ENCODE measurements at regions not wholly inside any gene's neighbourhood (a gene's known extent, or its start where the extent isn't known, plus 50 kb on each side); places are given as distances from the start of the nearest gene placed in this dataset.
"Not testable (repeated sequence)": the region's sequence is repeated elsewhere in the genome, so short reads cannot be mapped to it uniquely, and the experiment has no call there.

DNA sequence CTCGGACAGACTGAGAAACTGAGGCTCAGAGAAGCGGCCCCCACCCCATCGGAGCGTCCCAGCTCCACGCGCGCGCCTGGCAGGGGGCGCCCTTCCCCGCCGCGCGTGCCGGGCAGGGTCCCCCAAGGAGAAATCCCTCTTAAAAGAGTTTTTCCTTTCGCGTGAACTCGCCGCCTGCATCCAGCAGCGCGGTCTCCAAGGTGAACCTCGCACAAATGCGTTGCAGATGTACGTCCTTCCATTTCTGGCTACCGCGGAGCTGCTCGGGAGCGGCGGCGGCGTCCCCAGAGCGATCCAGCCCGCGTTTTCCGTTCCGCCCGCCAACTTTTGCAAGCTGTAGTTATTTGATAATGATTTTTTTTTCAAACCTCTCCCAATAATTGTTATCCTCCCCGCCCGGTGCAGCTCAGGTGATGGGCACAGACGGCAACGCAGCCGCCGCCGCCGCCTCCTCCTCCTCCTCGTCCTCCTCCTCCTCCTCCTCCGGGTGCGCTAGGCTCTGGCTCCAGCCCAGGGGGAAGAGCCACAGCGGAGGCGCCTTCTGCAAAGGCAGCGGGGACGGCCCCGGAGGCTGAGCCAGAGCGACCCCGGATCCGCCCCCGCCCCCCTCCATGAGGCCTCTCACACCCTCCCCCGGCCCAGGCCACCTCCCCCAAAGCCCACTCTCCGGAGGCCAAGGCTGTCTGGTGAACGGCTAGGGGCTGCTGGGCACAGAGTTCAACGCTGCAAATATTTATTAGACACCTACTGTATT lies 74.0 kb upstream of the CUX1 start:
- DNase-seq (ENCODE audit: low read depth in 2 of 2) = peak; percentile 19 to 45

DNA sequence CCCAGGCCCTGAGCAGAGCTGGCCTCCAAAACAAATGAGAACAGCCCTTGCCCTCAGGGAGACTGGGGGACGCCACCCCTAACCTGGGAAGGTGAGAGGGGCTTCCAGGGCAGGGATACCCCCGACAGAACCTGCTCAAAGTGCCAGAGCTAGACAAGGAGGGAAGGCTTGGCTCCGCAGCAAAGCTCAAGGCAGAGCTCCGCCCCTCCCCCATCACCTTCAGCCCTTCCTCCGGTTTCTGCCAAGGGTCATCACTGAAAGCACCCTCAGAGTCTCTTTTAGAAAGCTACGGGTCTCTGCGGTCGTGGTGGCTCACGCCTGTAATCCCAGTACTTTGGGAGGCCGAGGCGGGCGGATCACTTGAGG lies 73.4 kb upstream of the CUX1 start:
- DNase-seq (ENCODE audit: low read depth in 2 of 2) = no peak

DNA sequence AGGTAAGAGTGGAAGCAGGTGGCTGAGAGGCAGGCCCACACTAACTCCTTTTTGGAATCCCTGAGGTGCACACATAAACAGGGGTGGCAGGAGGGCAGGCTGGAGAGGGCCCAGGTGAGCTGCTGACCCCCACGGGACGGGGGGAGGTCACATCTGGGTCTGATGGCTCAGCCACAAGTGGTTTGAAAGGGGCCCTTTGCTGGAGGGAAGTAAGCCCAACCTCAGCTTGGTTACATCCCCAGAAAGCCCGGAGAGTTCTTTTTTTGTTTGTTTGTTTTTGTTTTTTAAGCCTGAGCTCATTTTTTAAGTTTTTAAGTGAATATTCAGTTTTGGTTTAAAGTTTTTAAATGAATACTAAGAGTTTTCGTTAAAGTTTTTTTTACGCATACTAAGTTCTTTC lies 72.8 kb upstream of the CUX1 start:
- no peak for DNase-seq (ENCODE audit: low read depth in 2 of 2)

DNA sequence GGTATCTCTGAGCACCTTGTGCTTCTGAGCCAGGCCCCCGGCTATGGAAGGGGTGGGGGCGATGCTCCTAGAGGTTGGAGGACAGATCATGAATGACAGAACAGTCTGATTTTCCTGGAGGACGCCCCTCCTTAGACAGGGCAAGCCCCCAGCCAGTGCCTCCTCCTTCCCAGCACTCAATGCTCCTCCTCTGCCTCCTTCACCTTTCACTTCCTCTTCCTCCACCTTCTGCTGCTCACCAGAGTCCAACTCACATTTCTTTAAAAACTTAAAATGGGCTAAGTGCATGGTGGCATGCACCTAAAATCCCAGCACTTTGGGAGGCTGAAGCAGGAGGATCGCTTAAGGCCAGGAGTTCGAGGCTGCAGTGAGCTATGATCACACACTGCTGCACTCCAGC lies 71.1 kb upstream of the CUX1 start:
- DNase-seq (ENCODE audit: low read depth in 2 of 2) = no peak

DNA sequence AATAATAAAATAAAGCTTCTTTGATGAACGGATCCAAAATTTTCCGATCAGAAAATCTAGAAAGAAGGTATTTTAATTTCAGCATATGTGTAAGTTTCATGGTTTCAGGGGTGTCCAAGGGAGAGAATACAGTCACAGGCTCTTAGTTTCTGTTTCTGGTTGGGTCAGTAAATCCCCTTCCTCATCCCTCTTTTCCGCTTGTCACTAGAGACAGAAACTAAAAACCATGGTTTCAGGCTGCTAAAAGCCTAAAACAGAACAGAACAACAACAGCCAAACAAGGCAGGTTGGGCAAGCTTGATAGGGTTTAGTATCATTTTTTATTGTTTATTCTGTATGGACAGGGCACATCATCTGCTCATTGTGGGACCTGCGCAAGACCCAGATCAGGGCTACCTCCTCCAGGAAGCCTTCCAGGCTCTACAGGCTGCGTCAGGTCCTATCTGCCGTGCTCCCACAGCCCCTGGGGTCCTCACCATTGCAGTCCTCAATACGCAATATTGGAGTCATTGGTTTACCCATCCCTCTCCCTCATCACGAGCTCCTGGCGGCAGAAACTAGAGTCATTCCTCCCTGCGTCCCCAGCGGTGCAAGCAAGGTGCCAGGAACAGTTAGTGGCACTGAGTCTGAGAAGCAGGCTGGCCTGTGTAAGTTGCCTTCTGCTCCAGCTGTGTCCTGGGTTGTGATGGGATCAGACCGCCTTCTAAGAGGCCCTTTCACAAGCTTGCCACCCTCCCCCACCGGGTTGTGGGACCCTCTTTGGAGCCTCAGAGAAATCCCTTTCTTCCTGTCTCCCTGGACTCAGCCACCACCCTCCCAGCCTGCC lies 70.2 kb upstream of the CUX1 start:
- no peak for DNase-seq (ENCODE audit: low read depth in 2 of 2)

DNA sequence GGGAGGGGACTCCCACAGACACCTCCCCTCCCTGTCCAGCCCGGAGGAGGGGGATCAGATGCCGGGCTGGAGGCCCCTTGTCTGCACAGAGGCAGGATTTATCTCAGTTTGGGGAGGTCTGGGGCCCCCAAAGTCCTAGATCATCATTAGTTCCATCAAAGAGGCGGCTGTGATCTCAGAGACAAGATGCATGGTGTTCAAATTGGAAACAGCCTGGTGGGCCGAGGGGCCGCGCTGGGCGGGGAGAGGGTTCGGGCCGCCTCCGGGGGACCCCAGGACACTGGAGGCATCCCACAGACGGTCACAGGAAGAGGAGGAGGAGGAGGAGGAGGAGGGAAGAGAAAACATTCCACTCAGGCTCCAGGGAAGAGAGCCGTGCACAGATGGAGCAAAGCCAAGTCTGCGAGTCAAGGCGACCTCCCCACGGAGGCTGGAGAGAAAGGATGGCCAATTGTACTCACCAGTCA lies 69.5 kb upstream of the CUX1 start:
- no peak for DNase-seq (ENCODE audit: low read depth in 2 of 2)

DNA sequence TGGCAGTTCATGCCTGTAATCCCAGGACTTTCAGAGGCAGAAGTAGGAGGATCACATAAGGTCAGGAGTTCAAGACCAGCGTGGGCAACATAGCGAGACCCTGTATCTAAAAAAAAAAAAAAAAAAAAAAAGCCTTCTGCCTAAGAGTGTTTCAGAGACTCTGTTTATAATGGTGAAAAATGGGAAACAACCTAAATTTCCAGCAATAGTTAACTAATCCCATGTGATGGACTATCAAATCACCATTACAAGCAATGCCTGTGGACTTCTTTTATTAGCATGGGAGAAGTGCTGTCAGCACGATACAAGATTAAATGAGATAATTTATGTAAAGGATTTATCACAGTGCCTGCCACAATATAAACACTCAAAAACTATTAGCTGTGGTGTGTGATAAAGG lies 67.5 kb upstream of the CUX1 start:
- DNase-seq (ENCODE audit: low read depth in 2 of 2) = no peak

DNA sequence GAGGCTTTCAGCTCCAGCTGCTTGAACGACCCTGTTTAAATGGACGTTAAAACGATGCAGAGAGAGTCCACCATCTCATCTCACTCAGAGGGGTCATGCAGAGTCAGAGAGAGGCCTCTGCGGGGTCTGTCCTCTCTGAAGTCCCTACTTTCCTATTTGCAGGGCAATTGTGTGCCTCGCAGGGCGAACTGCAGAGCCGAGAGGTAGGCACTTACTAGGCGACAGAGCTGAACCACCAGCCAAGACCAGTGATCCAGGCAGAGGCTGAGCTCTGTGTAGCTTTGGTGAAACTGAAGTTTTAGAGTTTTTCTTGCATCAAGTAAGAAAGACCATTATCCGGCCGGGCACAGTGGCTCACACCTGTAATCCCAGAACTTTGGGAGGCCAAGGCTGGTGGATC lies 64.1 kb upstream of the CUX1 start:
- DNase-seq (ENCODE audit: low read depth in 2 of 2) = no peak

DNA sequence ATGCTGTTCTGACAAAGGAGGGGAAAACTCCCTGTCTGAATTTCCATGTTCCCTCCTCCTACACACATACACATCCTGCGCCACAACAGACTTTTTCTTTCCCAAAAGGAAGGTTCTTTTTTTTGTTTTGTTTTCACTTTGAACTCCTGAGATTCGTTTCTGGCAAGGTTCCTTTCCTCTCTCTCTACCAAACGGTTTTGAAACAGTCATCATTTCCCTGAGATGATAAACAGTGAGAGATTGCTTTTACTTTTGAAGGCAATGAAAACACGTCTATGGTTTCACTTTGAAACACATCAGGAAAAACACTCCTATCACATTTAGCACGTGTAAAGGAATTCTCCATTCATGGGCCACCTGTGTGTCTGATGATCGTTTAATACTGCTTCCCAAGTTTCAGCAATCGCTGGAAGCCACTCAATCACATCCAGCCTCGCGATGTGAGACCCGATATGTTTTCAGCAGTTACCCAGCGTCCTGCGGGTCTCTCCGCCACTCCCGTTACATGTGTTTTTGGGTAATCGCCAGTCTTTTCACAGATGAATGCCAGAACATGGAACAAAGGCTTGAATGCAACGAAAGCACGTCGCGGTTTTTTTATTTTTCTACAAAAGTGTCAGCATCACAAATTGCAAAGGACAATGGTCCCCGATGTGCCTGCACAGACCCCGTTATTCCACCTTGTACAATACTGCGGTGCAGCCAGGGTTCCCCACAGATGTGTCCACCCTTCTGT lies 62.8 kb upstream of the CUX1 start:
- no peak for DNase-seq (ENCODE audit: low read depth in 2 of 2)

DNA sequence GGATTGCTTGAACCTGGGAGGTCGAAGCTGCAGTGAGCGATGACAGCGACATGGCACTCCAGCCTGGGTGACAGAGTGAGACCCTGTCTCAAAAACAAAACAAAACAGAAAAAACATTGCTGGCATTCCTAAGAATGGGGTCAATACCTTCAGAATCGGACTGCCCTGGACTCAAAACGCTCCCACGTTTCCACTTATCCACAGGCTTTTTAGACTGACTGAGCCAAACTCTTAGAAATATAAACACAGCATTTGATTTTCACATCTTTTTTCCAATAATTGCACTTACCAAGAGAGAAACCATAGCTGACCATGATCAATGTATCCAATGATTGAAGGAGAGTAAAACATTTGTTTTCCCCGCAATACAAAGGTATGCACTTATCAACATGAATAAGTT lies 59.5 kb upstream of the CUX1 start:
- no peak for DNase-seq (ENCODE audit: low read depth in 2 of 2)

DNA sequence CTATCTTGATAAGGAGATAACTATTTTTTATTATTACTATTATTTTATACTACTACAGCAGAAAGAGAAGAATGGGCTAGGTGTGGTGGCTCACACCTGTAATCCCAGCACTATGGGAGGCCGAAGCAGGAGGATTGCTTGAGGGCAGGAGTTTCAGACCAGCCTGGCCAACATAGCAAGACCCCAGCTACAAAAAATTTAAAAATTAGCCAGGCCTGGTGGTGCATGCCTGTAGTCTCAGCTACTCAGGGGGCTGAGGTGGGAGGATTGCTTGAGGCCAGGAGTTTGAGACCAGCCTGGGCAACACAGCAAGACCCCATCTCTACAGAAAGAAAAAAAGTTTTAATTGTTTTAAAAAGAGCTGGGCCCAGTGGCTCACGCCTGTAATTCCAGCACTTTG lies 58.9 kb upstream of the CUX1 start:
- DNase-seq (ENCODE audit: low read depth in 2 of 2) = not testable (repeated sequence)

DNA sequence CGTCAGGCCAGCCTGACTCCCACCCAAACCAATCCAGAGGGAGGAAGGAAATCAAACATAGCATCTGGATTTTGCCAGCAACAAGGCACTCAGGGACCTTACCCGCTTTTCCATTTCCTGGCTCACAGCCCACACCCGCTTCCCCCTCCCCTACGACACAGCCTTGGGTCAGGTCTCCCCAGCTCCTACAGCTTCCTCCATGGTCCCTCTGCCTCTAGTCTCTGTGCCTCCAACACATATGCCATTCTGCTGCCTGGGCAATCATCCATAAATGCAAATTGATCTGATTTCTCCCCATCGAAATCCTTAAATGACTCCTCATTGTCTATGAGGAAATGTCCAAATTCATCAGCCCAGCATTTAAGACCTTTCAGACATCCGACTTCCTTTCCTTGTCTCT lies 53.2 kb upstream of the CUX1 start:
- DNase-seq (ENCODE audit: low read depth in 2 of 2) = no peak

DNA sequence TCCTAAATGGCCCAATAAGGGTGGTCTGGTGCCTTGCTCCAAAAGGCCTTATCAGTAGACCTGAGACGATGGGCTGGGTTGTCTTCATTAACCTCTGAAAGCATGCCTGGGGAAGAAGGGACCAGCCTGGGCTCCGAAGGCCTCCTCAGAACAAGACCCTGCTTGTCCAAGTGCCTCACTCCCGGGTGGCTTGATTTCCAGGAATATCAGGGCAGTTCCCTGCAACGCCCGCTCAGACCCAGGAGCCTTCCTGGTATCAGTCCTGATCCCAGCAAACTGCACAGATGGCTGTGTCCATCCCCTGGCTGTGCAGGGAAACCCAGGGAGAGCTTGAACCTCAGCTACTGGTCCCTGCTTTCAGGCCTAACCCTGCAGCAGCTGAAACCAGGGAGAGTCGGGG lies 49.9 kb upstream of the CUX1 start:
- DNase-seq (ENCODE audit: low read depth in 2 of 2) = no peak

Data from stimulated activated CD4-positive, alpha-beta T cell treated with anti-CD3 and anti-CD28 coated beads, Interleukin-15, amount 100 ng/mL, for 48 hours (primary cell).